ENCODE measurements at regions not wholly inside any gene's neighbourhood (a gene's known extent, or its start where the extent isn't known, plus 50 kb on each side); places are given as distances from the start of the nearest gene placed in this dataset.

GRCh38 chr5:133750356-133750755, 138.0 kb upstream of the FSTL4 start:
- Histone ChIP-seq H3K36me3 (no peaks in the 10 kb centered on the region), H3K4me1 (no peaks in the 10 kb centered on the region), H3K4me3 (no peak overlapping the region), H3K27me3 (no peaks in the 10 kb centered on the region), H3K9me3 (no peaks in the 10 kb centered on the region), H3K27ac (no peak overlapping the region)
- intact Hi-C loops (cut with DNase I) = no loop called here
- no peak for DNase-seq
- no peak for ATAC-seq
- TF ChIP-seq CTCF (IDR thresholded peaks at IDR 0.05) = no peak

- intact Hi-C loops (cut with DNase I) = no loop called here
- DNase-seq = no peak
- Histone ChIP-seq H3K27me3 (no peaks in the 10 kb centered on the region), H3K27ac (no peak overlapping the region), H3K36me3 (no peaks in the 10 kb centered on the region), H3K9me3 (no peaks in the 10 kb centered on the region), H3K4me3 (no peak overlapping the region), H3K4me1 (no peaks in the 10 kb centered on the region)
- ATAC-seq = no peak
- no peak for TF ChIP-seq CTCF (IDR thresholded peaks at IDR 0.05)
Observed at GRCh38 chr5:133749331-133749985, 137.1 kb upstream of the FSTL4 start.

GRCh38 chr5:133746834-133747233, 134.5 kb upstream of the FSTL4 start:
- DNase-seq (no peak), ATAC-seq (peak; percentile 9)
- no peaks in the 10 kb centered on the region for H3K9me3 ChIP-seq
- no peaks in the 10 kb centered on the region for H3K27me3 ChIP-seq
- no peak for TF ChIP-seq CTCF (IDR thresholded peaks at IDR 0.05)
- intact Hi-C loops (cut with DNase I) = no loop called here
- H3K36me3 ChIP-seq = no peaks in the 10 kb centered on the region
- H3K27ac ChIP-seq = no peak overlapping the region
- H3K4me1 ChIP-seq = no peaks in the 10 kb centered on the region
- H3K4me3 ChIP-seq = no peak overlapping the region

- H3K4me1 ChIP-seq = no peaks in the 10 kb centered on the region
- intact Hi-C loops (cut with DNase I) = no loop called here
- no peak for TF ChIP-seq CTCF (IDR thresholded peaks at IDR 0.05)
Observed at GRCh38 chr5:133744960-133745308, 132.6 kb upstream of the FSTL4 start.

GRCh38 chr5:133744051-133744959, 132.0 kb upstream of the FSTL4 start:
- intact Hi-C loops (cut with DNase I) = no loop called here
- Histone ChIP-seq H3K27ac (no peak overlapping the region), H3K4me3 (no peak overlapping the region), H3K4me1 (no peaks in the 10 kb centered on the region), H3K9me3 (no peaks in the 10 kb centered on the region), H3K36me3 (no peaks in the 10 kb centered on the region), H3K27me3 (no peaks in the 10 kb centered on the region)
- TF ChIP-seq CTCF (IDR thresholded peaks at IDR 0.05) = no peak
- DNase-seq (no peak), ATAC-seq (peak; percentile 14)

More at GRCh38 chr5:133744960-133745308, 132.6 kb upstream of the FSTL4 start:
- no peak for DNase-seq
- Histone ChIP-seq H3K27me3 (no peaks in the 10 kb centered on the region), H3K27ac (no peak overlapping the region), H3K9me3 (no peaks in the 10 kb centered on the region), H3K36me3 (no peaks in the 10 kb centered on the region), H3K4me3 (no peak overlapping the region)
- no peak for ATAC-seq

Data from upper lobe of right lung (tissue), 1 donor.